ENCODE measurements at regions not wholly inside any gene's neighbourhood (a gene's known extent, or its start where the extent isn't known, plus 50 kb on each side); places are given as distances from the start of the nearest gene placed in this dataset.

DNA sequence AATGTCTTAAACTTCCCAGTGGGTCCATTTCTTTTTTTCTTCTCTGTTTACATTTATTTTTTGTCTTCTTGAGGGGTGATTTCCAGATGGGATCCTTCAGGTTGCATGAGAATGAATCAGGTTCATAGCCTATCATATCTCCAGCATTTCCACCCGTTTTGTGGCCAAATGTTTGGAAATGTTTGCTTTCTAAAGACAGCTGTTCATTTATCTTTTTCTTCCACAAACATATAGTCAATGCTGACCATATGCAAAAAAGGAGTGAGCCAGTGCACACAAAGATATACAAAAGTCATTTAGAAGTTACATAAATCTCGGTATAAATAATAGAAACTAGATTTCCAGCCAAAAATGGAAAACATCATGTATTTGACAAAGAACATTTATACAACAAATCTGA is 71.6 kb upstream of the STC2 start:
- Histone ChIP-seq H3K9me3 (no peaks in the 10 kb centered on the region), H3K4me1 (no peaks in the 10 kb centered on the region)
- DNase-seq, result no peak

DNA sequence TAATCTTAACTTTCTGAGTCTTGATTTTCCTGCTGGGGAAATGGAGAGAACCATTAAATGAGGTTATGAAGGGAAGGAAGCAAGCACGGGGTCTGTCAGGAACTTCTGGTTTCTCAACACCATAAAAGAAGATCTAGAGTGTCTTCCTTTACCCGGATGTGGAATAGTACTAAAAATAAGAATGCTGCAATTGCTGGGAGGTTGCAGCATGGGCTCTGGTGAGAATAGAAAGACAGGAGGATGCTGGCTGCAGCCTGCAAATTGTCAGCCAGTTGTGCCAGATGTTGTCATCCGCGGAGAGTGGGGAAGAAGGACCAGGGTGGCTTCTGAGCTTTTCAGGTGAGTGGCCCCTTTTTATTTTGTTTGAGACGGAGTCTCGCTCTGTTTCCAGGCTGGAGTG is 69.3 kb upstream of the STC2 start:
- no peaks in the 10 kb centered on the region for H3K4me1 ChIP-seq
- H3K27ac ChIP-seq, result no peak overlapping the region
- TF ChIP-seq POLR2A (IDR thresholded peaks at IDR 0.05), result no peak
- TF ChIP-seq, protein P1, sequence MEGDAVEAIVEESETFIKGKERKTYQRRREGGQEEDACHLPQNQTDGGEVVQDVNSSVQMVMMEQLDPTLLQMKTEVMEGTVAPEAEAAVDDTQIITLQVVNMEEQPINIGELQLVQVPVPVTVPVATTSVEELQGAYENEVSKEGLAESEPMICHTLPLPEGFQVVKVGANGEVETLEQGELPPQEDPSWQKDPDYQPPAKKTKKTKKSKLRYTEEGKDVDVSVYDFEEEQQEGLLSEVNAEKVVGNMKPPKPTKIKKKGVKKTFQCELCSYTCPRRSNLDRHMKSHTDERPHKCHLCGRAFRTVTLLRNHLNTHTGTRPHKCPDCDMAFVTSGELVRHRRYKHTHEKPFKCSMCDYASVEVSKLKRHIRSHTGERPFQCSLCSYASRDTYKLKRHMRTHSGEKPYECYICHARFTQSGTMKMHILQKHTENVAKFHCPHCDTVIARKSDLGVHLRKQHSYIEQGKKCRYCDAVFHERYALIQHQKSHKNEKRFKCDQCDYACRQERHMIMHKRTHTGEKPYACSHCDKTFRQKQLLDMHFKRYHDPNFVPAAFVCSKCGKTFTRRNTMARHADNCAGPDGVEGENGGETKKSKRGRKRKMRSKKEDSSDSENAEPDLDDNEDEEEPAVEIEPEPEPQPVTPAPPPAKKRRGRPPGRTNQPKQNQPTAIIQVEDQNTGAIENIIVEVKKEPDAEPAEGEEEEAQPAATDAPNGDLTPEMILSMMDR (IDR thresholded peaks at IDR 0.05), result no peak
- no peaks in the 10 kb centered on the region for H3K9me3 ChIP-seq
- H3K36me3 ChIP-seq, result no peaks in the 10 kb centered on the region
- no peaks in the 10 kb centered on the region for H3K27me3 ChIP-seq
- DNase-seq, result no peak
- H3K4me3 ChIP-seq, result no peak overlapping the region

More for the DNA sequence above, 71.6 kb upstream of the STC2 start:
- TF ChIP-seq, protein P1 (IDR thresholded peaks at IDR 0.05), result no peak
- TF ChIP-seq POLR2A (IDR thresholded peaks at IDR 0.05), result no peak
- H3K4me3 ChIP-seq, result no peak overlapping the region
- no peaks in the 10 kb centered on the region for H3K36me3 ChIP-seq
- no peaks in the 10 kb centered on the region for H3K27me3 ChIP-seq
- H3K27ac ChIP-seq, result no peak overlapping the region

DNA sequence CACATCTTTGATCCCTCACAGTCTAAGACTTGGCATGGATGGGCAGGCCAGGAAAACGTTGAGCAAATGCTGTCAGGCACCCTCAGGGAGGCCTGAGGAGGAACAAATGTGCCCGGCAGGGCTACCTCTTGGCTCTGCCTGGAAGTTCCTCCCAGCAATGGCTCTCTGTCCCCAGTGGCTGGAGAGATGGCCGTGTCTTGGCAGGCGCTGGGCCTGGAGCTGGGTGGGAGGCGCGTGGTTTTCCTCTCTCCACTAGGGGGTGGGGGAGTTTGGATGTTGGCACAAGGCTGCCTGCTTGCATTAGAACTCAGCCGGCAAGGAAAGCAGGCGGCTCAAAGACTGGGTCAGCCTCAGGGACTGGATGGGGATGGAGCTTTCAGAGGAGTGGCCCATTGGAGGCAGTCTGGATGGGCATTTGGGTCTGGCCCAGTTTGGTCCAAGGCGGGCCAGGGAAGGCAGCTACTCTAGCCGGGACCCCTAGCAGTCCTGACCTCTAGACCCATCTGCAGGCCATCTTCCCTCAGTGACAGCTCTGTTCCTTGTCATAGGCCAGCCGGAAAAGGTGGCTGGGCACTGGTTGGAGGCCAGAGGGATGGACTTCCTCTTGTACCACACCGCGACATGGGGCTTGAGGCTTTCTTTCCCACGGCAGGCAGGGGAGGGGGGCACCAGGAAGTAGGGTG is 68.2 kb upstream of the STC2 start:
- H3K36me3 ChIP-seq, result no peaks in the 10 kb centered on the region
- no peaks in the 10 kb centered on the region for H3K9me3 ChIP-seq
- H3K27ac ChIP-seq, result no peak overlapping the region
- TF ChIP-seq, protein P1 (IDR thresholded peaks at IDR 0.05), result no peak
- no peak for TF ChIP-seq POLR2A (IDR thresholded peaks at IDR 0.05)
- H3K4me1 ChIP-seq, result no peaks in the 10 kb centered on the region
- no peak overlapping the region for H3K4me3 ChIP-seq
- no peak for DNase-seq
- H3K27me3 ChIP-seq, result no peaks in the 10 kb centered on the region

DNA sequence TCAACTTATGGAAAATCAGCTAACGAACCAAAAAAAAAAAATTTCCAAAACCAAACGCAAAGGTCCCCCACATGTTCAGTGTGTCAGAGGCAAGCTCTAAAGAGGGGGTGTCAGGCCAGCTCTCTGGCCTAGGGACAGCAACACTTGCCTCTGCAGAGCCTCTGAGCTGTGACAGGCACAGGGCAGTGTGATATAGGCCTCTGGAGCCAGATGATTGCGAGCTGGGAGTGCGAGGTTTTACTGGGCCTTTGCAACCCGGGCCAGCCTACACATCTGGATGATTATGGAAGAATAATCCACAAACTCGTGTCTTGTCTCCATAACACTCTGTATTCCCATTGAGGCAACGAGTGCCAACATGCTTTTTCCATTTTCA is 67.7 kb upstream of the STC2 start:
- no peaks in the 10 kb centered on the region for H3K27me3 ChIP-seq
- H3K4me3 ChIP-seq, result no peak overlapping the region
- H3K9me3 ChIP-seq, result no peaks in the 10 kb centered on the region
- TF ChIP-seq POLR2A (IDR thresholded peaks at IDR 0.05), result no peak
- TF ChIP-seq, protein P1 (IDR thresholded peaks at IDR 0.05), result no peak
- H3K4me1 ChIP-seq, result no peaks in the 10 kb centered on the region
- no peak for DNase-seq
- H3K36me3 ChIP-seq, result no peaks in the 10 kb centered on the region
- no peak overlapping the region for H3K27ac ChIP-seq

DNA sequence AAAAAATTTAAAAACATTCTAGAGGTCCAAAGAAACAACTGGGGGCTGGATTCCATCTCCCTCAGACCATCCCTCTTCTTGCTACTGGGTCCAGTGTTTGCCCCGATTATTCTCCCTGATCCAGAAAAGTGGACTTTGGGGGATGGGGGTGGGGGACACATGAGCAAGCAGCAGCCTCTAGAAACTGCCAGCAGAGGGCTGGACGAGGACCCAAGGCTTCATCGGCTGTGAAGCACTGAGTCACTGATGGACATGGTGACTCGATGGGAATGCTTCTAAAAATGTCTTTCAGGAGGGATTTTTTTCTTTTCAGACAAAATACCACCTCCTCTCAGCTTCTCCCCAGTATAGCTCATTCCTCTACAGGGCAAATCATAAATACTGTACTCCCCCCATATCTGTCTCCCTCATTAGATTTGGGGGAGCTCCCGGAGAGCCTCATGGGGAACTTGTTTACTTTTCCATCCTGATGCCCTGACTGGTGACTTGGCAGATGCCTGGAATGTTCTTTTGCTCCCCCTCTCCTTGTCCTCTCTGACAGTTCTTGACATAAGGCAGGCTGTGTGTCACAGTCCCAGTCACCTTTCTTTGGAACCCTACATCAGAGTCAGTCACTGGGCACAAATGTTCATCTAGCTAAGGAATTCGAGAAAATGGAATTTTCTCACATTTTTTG is 67.2 kb upstream of the STC2 start:
- Histone ChIP-seq H3K27ac (no peak overlapping the region), H3K4me3 (no peak overlapping the region), H3K4me1 (no peaks in the 10 kb centered on the region), H3K27me3 (no peaks in the 10 kb centered on the region), H3K9me3 (no peaks in the 10 kb centered on the region), H3K36me3 (no peaks in the 10 kb centered on the region)
- no peak for DNase-seq
- TF ChIP-seq, protein P1 (IDR thresholded peaks at IDR 0.05), result no peak
- TF ChIP-seq POLR2A (IDR thresholded peaks at IDR 0.05), result no peak
